Endothelial cell of umbilical vein (primary cell): ENCODE measurements at regions not wholly inside any gene's neighbourhood (a gene's known extent, or its start where the extent isn't known, plus 50 kb on each side); places are given as distances from the start of the nearest gene placed in this dataset.

Source experiments
- BruUV-seq: library from RNA; stranded (reverse); fragments of 400-500 nt; replicated peaks from 2 replicates; lab custom pipeline; 2021; lab: Mats Ljungman, UMichigan
- CTCF ChIA-PET: fragments of 300-600, 350-600 bp; sonication (Branson Sonifier 250); formaldehyde crosslinking; loops from one replicate; lab custom pipeline; 2021; ENCODE audit warnings: antibody characterized with exemption, inconsistent platforms; lab: Charles Lee
- POLR2A ChIA-PET: fragments of 300-600, 350-600 bp; sonication (Branson Sonifier 250); formaldehyde crosslinking; loops from one replicate; lab custom pipeline; 2021; ENCODE audit warnings: antibody characterized with exemption, inconsistent platforms; lab: Charles Lee
- DNase-seq: peaks from one replicate; pipeline ENCODE4 v3.0.0-alpha.2; 2011; ENCODE audit warnings: low read depth, low spot score
- FAIRE-seq: peaks from 2 replicates; lab custom pipeline; 2011; peaks lifted over from hg19 to GRCh38; lab: Jason Lieb, UNC
- H2AFZ ChIP-seq: 2 replicates; pipeline ENCODE4 v1.6.0; 2012; ENCODE audit warnings: low read depth, low read length, control low read depth, inconsistent platforms
- H3K27ac ChIP-seq: 2 replicates; pipeline ENCODE4 v1.5.1; 2011; ENCODE audit warnings: low read depth, mild to moderate bottlenecking, control low read depth, low read length, moderate library complexity; ENCODE audit not compliant: insufficient read depth
- H3K27me3 ChIP-seq, 2 experiments: 2 replicates each; pipeline versions ENCODE4 v1.6.0 to v1.6.1; 2011; ENCODE audit warnings: low read length in 2 of 2, mixed read lengths in 1 of 2; ENCODE audit not compliant: control insufficient read depth in 2 of 2, insufficient read depth in 2 of 2
- H3K36me3 ChIP-seq, 2 experiments: 2 replicates in 1 of 2; 3 replicates in 1 of 2; pipeline ENCODE4 v1.5.1; 2011; ENCODE audit warnings: low read length in 2 of 2, mild to moderate bottlenecking in 1 of 2, moderate library complexity in 1 of 2; ENCODE audit not compliant: control insufficient read depth in 2 of 2, insufficient read depth in 2 of 2; ENCODE audit errors: extremely low read depth in 1 of 2
- H3K4me1 ChIP-seq: 3 replicates; pipeline ENCODE4 v1.5.1; 2011; ENCODE audit warnings: mild to moderate bottlenecking, low read length; ENCODE audit not compliant: control insufficient read depth, insufficient read depth; ENCODE audit errors: extremely low read depth
- H3K4me2 ChIP-seq: 2 replicates; pipeline ENCODE4 v1.6.1; 2011; ENCODE audit warnings: low read length, control low read depth, mixed read lengths; ENCODE audit not compliant: insufficient read depth
- H3K4me3 ChIP-seq, 3 experiments: fragments of 200-600 bp in 1 of 3; sonication (generic), shearing (Covaris generic) in 1 of 3; replicated peaks in 1 of 3; 2 replicates each; pipeline ENCODE4 v1.5.1; 2011 to 2016; ENCODE audit warnings: control low read depth in 3 of 3, low read length in 3 of 3, mild to moderate bottlenecking in 2 of 3, inconsistent platforms in 1 of 3, low read depth in 1 of 3, moderate library complexity in 1 of 3; ENCODE audit not compliant: insufficient read depth in 1 of 3
- H3K79me2 ChIP-seq: 2 replicates; pipeline ENCODE4 v1.6.0; 2012; ENCODE audit warnings: low read length, inconsistent platforms; ENCODE audit not compliant: control insufficient read depth, insufficient read depth
- H3K9ac ChIP-seq: replicated peaks from 2 replicates; pipeline ENCODE3; 2011; ENCODE audit warnings: low read length, control low read depth; ENCODE audit not compliant: insufficient read depth; ENCODE audit errors: extremely low read depth
- H3K9me1 ChIP-seq: replicated peaks from 3 replicates; pipeline ENCODE4 v1.6.0; 2011; ENCODE audit warnings: mild to moderate bottlenecking, low read length; ENCODE audit not compliant: control insufficient read depth, insufficient read depth; ENCODE audit errors: extremely low read depth
- H3K9me3 ChIP-seq: replicated peaks from 2 replicates; pipeline ENCODE4 v1.5.1; 2012; ENCODE audit warnings: low read length, inconsistent platforms; ENCODE audit not compliant: control insufficient read depth, insufficient read depth
- H4K20me1 ChIP-seq: replicated peaks from 2 replicates; pipeline ENCODE3; 2011; ENCODE audit warnings: mild to moderate bottlenecking, low read length; ENCODE audit not compliant: control insufficient read depth, insufficient read depth; ENCODE audit errors: extremely low read depth
- EZH2 ChIP-seq: IDR thresholded peaks from 2 replicates; pipeline ENCODE4 v1.6.1; 2012; ENCODE audit warnings: borderline replicate concordance, low read depth, mild to moderate bottlenecking, moderate library complexity, low read length, inconsistent platforms; ENCODE audit not compliant: severe bottlenecking
- FOS ChIP-seq: IDR thresholded peaks from 2 replicates; pipeline ENCODE4 v1.6.1; 2011; ENCODE audit warnings: mild to moderate bottlenecking, low read length, moderate library complexity, borderline replicate concordance; ENCODE audit not compliant: insufficient read depth
- GATA2 ChIP-seq: IDR thresholded peaks from 2 replicates; pipeline ENCODE4 v1.7.0; 2011; ENCODE audit warnings: low read depth, mild to moderate bottlenecking, moderate library complexity, mixed read lengths, low read length; ENCODE audit not compliant: insufficient read length, insufficient read depth
- JUN ChIP-seq: IDR thresholded peaks from 2 replicates; pipeline ENCODE4 v1.6.1; 2011; ENCODE audit warnings: borderline replicate concordance, low read depth; ENCODE audit not compliant: insufficient read length, insufficient read depth
- MAX ChIP-seq: IDR thresholded peaks from 2 replicates; pipeline ENCODE4 v1.6.1; 2011; ENCODE audit not compliant: insufficient read depth, insufficient read length
- MYC ChIP-seq: IDR thresholded peaks from one replicate; pipeline ENCODE4 v1.6.1; 2011; ENCODE audit warnings: mild to moderate bottlenecking, low read depth, low read length
- POLR2A ChIP-seq: IDR thresholded peaks from 2 replicates; pipeline ENCODE4 v1.6.1; 2012; ENCODE audit warnings: low read depth, mild to moderate bottlenecking, control low read depth, low read length
- POLR2AphosphoS5 ChIP-seq: IDR thresholded peaks from 2 replicates; pipeline ENCODE4 v1.6.1; 2012; ENCODE audit warnings: low read depth, mild to moderate bottlenecking, control low read depth, low read length, moderate library complexity; ENCODE audit not compliant: insufficient read depth
- dilution Hi-C: fragments of 300-500 bp; cut with MboI; formaldehyde crosslinking; loops from one replicate; pipeline ENCODE4 v1.15.0; 2019; ENCODE audit warnings: low sequenced_read_pairs; ENCODE audit not compliant: extremely low pct_ligation_motif_present
- intact Hi-C: fragments of 100-400 bp; cut with micrococcal nuclease; formaldehyde crosslinking; loops from one replicate; pipeline ENCODE4 v1.10.0; 2022
- TF ChIP-seq, protein P1 (sequence below), 2 donors: IDR thresholded peaks; 1 replicate in 1 of 2; 2 replicates in 1 of 2; pipeline ENCODE4 v1.5.1; 2011; ENCODE audit warnings: low read length in 2 of 2, mild to moderate bottlenecking in 2 of 2, moderate library complexity in 2 of 2, control low read depth in 1 of 2, inconsistent platforms in 1 of 2, low read depth in 1 of 2; ENCODE audit not compliant: insufficient read depth in 1 of 2; ENCODE audit errors: extremely low read depth in 1 of 2

GRCh38 chr1:29548091-29548490 is 311.8 kb downstream of the PTPRU start:
- Histone ChIP-seq H3K4me2 (no peak overlapping the region), H4K20me1 (no peaks in the 10 kb centered on the region), H3K27ac (no peak overlapping the region), H3K4me1 (no peaks in the 10 kb centered on the region), H3K79me2 (no peaks in the 10 kb centered on the region), H3K9me1 (no peaks in the 10 kb centered on the region), H2AFZ (no peak overlapping the region), H3K4me3 (no peak overlapping the region), H3K27me3 (no peaks in the 10 kb centered on the region), H3K9me3 (no peaks in the 10 kb centered on the region), H3K9ac (no peak overlapping the region), H3K36me3 (no peaks in the 10 kb centered on the region)
- intact Hi-C loops (no loop called here), dilution Hi-C loops (no loop called here)
- POLR2A ChIA-PET: no interaction called here
- DNase-seq: no peak
- no TSS peak for BruUV-seq
- TF ChIP-seq MAX (no peak), MYC (no peak), EZH2 (no peak), JUN (no peak)
- FAIRE-seq: no peak
- CTCF ChIA-PET: no interaction called here

DNA sequence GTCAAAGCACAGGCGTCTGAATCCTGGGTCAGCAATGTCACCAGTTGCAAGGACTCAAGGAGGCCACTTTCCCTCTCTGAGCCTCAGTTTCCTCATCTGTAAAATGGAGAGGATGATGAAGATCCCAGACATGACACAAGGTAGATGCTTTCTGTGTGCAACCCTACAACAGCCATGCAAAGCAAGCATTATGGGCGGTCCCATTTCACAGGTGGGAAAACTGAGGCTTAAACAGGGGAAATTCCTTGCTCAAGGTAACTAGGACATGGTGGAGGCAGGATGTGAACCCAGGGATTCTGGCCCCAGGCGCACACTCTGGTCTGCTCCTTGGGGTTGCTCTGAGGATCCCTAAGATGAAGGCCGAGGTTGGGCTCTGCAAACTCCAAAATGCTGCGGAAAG is 311.0 kb downstream of the PTPRU start:
- H4K20me1 ChIP-seq: no peaks in the 10 kb centered on the region
- H3K9ac ChIP-seq: no peak overlapping the region
- no peaks in the 10 kb centered on the region for H3K27me3 ChIP-seq
- H3K9me3 ChIP-seq: no peaks in the 10 kb centered on the region
- H3K4me1 ChIP-seq: no peaks in the 10 kb centered on the region
- no peak for FAIRE-seq
- H3K79me2 ChIP-seq: no peaks in the 10 kb centered on the region
- ChIA-PET CTCF (no interaction called here), POLR2A (no interaction called here)
- no peak overlapping the region for H3K4me3 ChIP-seq
- no peaks in the 10 kb centered on the region for H3K9me1 ChIP-seq
- H3K36me3 ChIP-seq: no peaks in the 10 kb centered on the region
- intact Hi-C loops: no loop called here
- BruUV-seq: no TSS peak
- dilution Hi-C loops: no loop called here
- no peak overlapping the region for H3K4me2 ChIP-seq
- DNase-seq: no peak
- no peak overlapping the region for H3K27ac ChIP-seq
- TF ChIP-seq POLR2AphosphoS5: no peak
- TF ChIP-seq MAX: no peak
- TF ChIP-seq FOS: no peak
- no peak for TF ChIP-seq MYC
- no peak for TF ChIP-seq POLR2A
- TF ChIP-seq, protein P1, sequence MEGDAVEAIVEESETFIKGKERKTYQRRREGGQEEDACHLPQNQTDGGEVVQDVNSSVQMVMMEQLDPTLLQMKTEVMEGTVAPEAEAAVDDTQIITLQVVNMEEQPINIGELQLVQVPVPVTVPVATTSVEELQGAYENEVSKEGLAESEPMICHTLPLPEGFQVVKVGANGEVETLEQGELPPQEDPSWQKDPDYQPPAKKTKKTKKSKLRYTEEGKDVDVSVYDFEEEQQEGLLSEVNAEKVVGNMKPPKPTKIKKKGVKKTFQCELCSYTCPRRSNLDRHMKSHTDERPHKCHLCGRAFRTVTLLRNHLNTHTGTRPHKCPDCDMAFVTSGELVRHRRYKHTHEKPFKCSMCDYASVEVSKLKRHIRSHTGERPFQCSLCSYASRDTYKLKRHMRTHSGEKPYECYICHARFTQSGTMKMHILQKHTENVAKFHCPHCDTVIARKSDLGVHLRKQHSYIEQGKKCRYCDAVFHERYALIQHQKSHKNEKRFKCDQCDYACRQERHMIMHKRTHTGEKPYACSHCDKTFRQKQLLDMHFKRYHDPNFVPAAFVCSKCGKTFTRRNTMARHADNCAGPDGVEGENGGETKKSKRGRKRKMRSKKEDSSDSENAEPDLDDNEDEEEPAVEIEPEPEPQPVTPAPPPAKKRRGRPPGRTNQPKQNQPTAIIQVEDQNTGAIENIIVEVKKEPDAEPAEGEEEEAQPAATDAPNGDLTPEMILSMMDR (IDR thresholded peaks at IDR 0.05; ENCODE audit: extremely low read depth in 1 of 2, insufficient read depth in 1 of 2, low read depth in 1 of 2, low read length in 2 of 2): no peak
- no peak for TF ChIP-seq EZH2
- no peak for TF ChIP-seq GATA2
- H2AFZ ChIP-seq: no peak overlapping the region
